ENCODE measurements at regions not wholly inside any gene's neighbourhood (a gene's known extent, or its start where the extent isn't known, plus 50 kb on each side); places are given as distances from the start of the nearest gene placed in this dataset.

GRCh38 chr6:168732676-168733075 is 291.7 kb downstream of the SMOC2 start:
- no peaks in the 10 kb centered on the region for H3K9me3 Mint-ChIP-seq
- H3K36me3 Mint-ChIP-seq, result no peaks in the 10 kb centered on the region
- H3K4me3 Mint-ChIP-seq, result no peak overlapping the region
- TF ChIP-seq CTCF (conservative IDR thresholded peaks at IDR 0.05), result no peak
- DNase-seq (ENCODE audit: extremely low spot score, unreplicated experiment), result no peak
- H3K27me3 Mint-ChIP-seq, result no peaks in the 10 kb centered on the region
- peaks cover 4% of the 10 kb centered on the region for H3K4me1 Mint-ChIP-seq (ENCODE audit: unreplicated experiment)
- no peak overlapping the region for H3K27ac Mint-ChIP-seq

GRCh38 chr6:168730931-168731716 is 290.1 kb downstream of the SMOC2 start:
- no peak for DNase-seq (ENCODE audit: extremely low spot score, unreplicated experiment)
- H3K27me3 Mint-ChIP-seq, result no peaks in the 10 kb centered on the region
- no peaks in the 10 kb centered on the region for H3K36me3 Mint-ChIP-seq
- no peaks in the 10 kb centered on the region for H3K9me3 Mint-ChIP-seq
- TF ChIP-seq CTCF (conservative IDR thresholded peaks at IDR 0.05), result no peak
- H3K27ac Mint-ChIP-seq, result no peak overlapping the region
- H3K4me1 Mint-ChIP-seq (ENCODE audit: unreplicated experiment), result peaks cover 4% of the 10 kb centered on the region
- no peak overlapping the region for H3K4me3 Mint-ChIP-seq

GRCh38 chr6:168728056-168728455 is 287.1 kb downstream of the SMOC2 start:
- Mint-ChIP-seq H3K27ac (no peak overlapping the region), H3K4me1 (ENCODE audit: unreplicated experiment) (peaks cover 13% of the 10 kb centered on the region), H3K9me3 (peaks cover 5% of the 10 kb centered on the region), H3K4me3 (no peak overlapping the region), H3K36me3 (no peaks in the 10 kb centered on the region), H3K27me3 (no peaks in the 10 kb centered on the region)
- TF ChIP-seq CTCF (conservative IDR thresholded peaks at IDR 0.05), result no peak
- no peak for DNase-seq (ENCODE audit: extremely low spot score, unreplicated experiment)

- Mint-ChIP-seq H3K4me3 (no peak overlapping the region), H3K4me1 (ENCODE audit: unreplicated experiment) (peaks cover 13% of the 10 kb centered on the region), H3K27me3 (no peaks in the 10 kb centered on the region), H3K36me3 (no peaks in the 10 kb centered on the region), H3K9me3 (peaks cover 5% of the 10 kb centered on the region), H3K27ac (no peak overlapping the region)
- no peak for DNase-seq (ENCODE audit: extremely low spot score, unreplicated experiment)
- TF ChIP-seq CTCF (conservative IDR thresholded peaks at IDR 0.05), result no peak
Measured at GRCh38 chr6:168726312-168726856, 285.4 kb downstream of the SMOC2 start.

- no peaks in the 10 kb centered on the region for H3K27me3 Mint-ChIP-seq
- peaks cover 13% of the 10 kb centered on the region for H3K4me1 Mint-ChIP-seq (ENCODE audit: unreplicated experiment)
- H3K4me3 Mint-ChIP-seq, result no peak overlapping the region
Measured at GRCh38 chr6:168725802-168726201, 284.8 kb downstream of the SMOC2 start.

More at GRCh38 chr6:168725802-168726201, 284.8 kb downstream of the SMOC2 start:
- H3K27ac Mint-ChIP-seq, result no peak overlapping the region
- H3K9me3 Mint-ChIP-seq, result peaks cover 5% of the 10 kb centered on the region
- H3K36me3 Mint-ChIP-seq, result no peaks in the 10 kb centered on the region
- no peak for DNase-seq (ENCODE audit: extremely low spot score, unreplicated experiment)
- no peak for TF ChIP-seq CTCF (conservative IDR thresholded peaks at IDR 0.05)

Measured in type B pancreatic cell (in vitro differentiated cells).